GM23338 (cell line): ENCODE measurements at regions not wholly inside any gene's neighbourhood (a gene's known extent, or its start where the extent isn't known, plus 50 kb on each side); places are given as distances from the start of the nearest gene placed in this dataset.

ENCODE experiments used
- CREB1 ChIP-seq: fragments of 250-450 bp; sonication (Bioruptor Pico); IDR thresholded peaks from 2 replicates; pipeline ENCODE4 v1.5.0; 2020; ENCODE audit warnings: low read depth, mild to moderate bottlenecking, moderate library complexity
- CTCF ChIP-seq, 2 experiments: fragments of 200-600 bp in 1 of 2; sonication (generic) in 1 of 2; conservative IDR thresholded peaks; 2 replicates each; pipeline versions ENCODE4 v1.5.1 to v1.6.1; 2016 to 2017; ENCODE audit warnings: antibody characterized with exemption in 2 of 2, low read depth in 2 of 2, mild to moderate bottlenecking in 2 of 2, moderate library complexity in 1 of 2
- ETS1 ChIP-seq: IDR thresholded peaks from 2 replicates; pipeline ENCODE4 v1.6.1; 2016; ENCODE audit warnings: antibody characterized with exemption
- EZH2 ChIP-seq: fragments of 200-600 bp; sonication (generic); IDR thresholded peaks from one replicate; pipeline ENCODE4 v1.8.0; 2017; ENCODE audit warnings: antibody characterized with exemption, mild to moderate bottlenecking, low read depth; ENCODE audit not compliant: unreplicated experiment
- EZH2phosphoT487 ChIP-seq: fragments of 200-600 bp; sonication (generic); IDR thresholded peaks from one replicate; pipeline ENCODE4 v1.8.1; 2018; ENCODE audit warnings: antibody characterized with exemption; ENCODE audit not compliant: unreplicated experiment
- POLR2AphosphoS5 ChIP-seq: IDR thresholded peaks from 2 replicates; pipeline ENCODE4 v1.6.1; 2016; ENCODE audit warnings: antibody characterized with exemption, low read depth
- REST ChIP-seq: IDR thresholded peaks from one replicate; pipeline ENCODE4 v1.6.1; 2018; ENCODE audit warnings: antibody characterized with exemption; ENCODE audit not compliant: unreplicated experiment

- TF ChIP-seq CTCF (conservative IDR thresholded peaks at IDR 0.05; ENCODE audit: low read depth in 2 of 2) (no peak), POLR2AphosphoS5 (no peak), EZH2phosphoT487 (no peak), ETS1 (no peak), EZH2 (no peak), CREB1 (no peak), REST (no peak)
These were observed 99.9 kb upstream of the ZNF516 start for GRCh38 chr18:76594966-76595365.
